DND-41 (cell line): ENCODE measurements at regions not wholly inside any gene's neighbourhood (a gene's known extent, or its start where the extent isn't known, plus 50 kb on each side); places are given as distances from the start of the nearest gene placed in this dataset.
"Not testable (repeated sequence)": the region's sequence is repeated elsewhere in the genome, so short reads cannot be mapped to it uniquely, and the experiment has no call there.

Source experiments
- ATAC-seq: fragments of 200-7000 bp; cut with Tn5 transposase; 3 replicates; pipeline ENCODE4 v1.9.1; 2021; ENCODE audit warnings: low read depth; ENCODE audit not compliant: insufficient read depth
- DNase-seq: peaks from one replicate; pipeline ENCODE4 v3.0.0-alpha.2; 2020
- H2AFZ ChIP-seq: 2 replicates; pipeline ENCODE4 v1.6.0; 2012; ENCODE audit warnings: low read depth, low read length
- H3K27ac ChIP-seq: 2 replicates; pipeline ENCODE4 v1.5.1; 2012; ENCODE audit warnings: low read length, inconsistent platforms
- H3K27me3 ChIP-seq: fragments of 200-600 bp; sonication (generic); 2 replicates; pipeline ENCODE4 v1.6.0; 2012; ENCODE audit warnings: low read length, mild to moderate bottlenecking, inconsistent platforms; ENCODE audit not compliant: insufficient read depth, poor library complexity
- H3K36me3 ChIP-seq: 2 replicates; pipeline ENCODE4 v1.5.1; 2012; ENCODE audit warnings: low read length, inconsistent platforms; ENCODE audit not compliant: insufficient read depth
- H3K4me1 ChIP-seq: 2 replicates; pipeline ENCODE4 v1.5.1; 2012; ENCODE audit warnings: mild to moderate bottlenecking, low read length; ENCODE audit not compliant: insufficient read depth
- H3K4me2 ChIP-seq: 2 replicates; pipeline ENCODE4 v1.6.0; 2012; ENCODE audit warnings: mild to moderate bottlenecking, moderate library complexity, low read length, inconsistent platforms; ENCODE audit not compliant: insufficient read depth
- H3K4me3 ChIP-seq, 2 experiments: fragments of 200-600 bp in 1 of 2; shearing (Covaris generic) in 1 of 2; 2 replicates each; pipeline ENCODE4 v1.5.1; 2012 to 2016; ENCODE audit warnings: inconsistent platforms in 2 of 2, low read length in 2 of 2, mild to moderate bottlenecking in 2 of 2, low read depth in 1 of 2, moderate library complexity in 1 of 2
- H3K79me2 ChIP-seq: 2 replicates; pipeline ENCODE4 v1.6.0; 2012; ENCODE audit warnings: low read length, inconsistent platforms; ENCODE audit not compliant: insufficient read depth
- H3K9ac ChIP-seq: 2 replicates; pipeline ENCODE4 v1.6.0; 2012; ENCODE audit warnings: low read depth, mild to moderate bottlenecking, inconsistent platforms, low read length, moderate library complexity
- H3K9me3 ChIP-seq: 2 replicates; pipeline ENCODE4 v1.5.1; 2012; ENCODE audit warnings: low read length, moderate library complexity, mild to moderate bottlenecking, inconsistent platforms; ENCODE audit not compliant: insufficient read depth, severe bottlenecking
- H4K20me1 ChIP-seq: 2 replicates; pipeline ENCODE4 v1.6.0; 2012; ENCODE audit warnings: low read length; ENCODE audit not compliant: insufficient read depth
- CTCF ChIP-seq: IDR thresholded peaks from 2 replicates; pipeline ENCODE4 v1.5.1; 2012; ENCODE audit warnings: borderline replicate concordance, low read length, moderate library complexity, mild to moderate bottlenecking; ENCODE audit not compliant: poor library complexity, severe bottlenecking; ENCODE audit errors: extremely low read depth
- EZH2 ChIP-seq: IDR thresholded peaks from 3 replicates; pipeline ENCODE4 v1.6.1; 2012; ENCODE audit warnings: borderline replicate concordance, low read depth, mild to moderate bottlenecking, moderate library complexity, low read length, inconsistent platforms; ENCODE audit not compliant: severe bottlenecking

GRCh38 chr14:49033131-49033530 is 553.0 kb downstream of the RPS29 start:
- TF ChIP-seq EZH2 (no peak), CTCF (no peak)

GRCh38 chr14:49031710-49032109 is 554.5 kb downstream of the RPS29 start:
- H3K27ac ChIP-seq, H3K79me2 ChIP-seq, H3K36me3 ChIP-seq, H2AFZ ChIP-seq, DNase-seq, ATAC-seq, H3K4me1 ChIP-seq, H4K20me1 ChIP-seq, H3K9ac ChIP-seq, H3K4me3 ChIP-seq, H3K9me3 ChIP-seq, H3K27me3 ChIP-seq, H3K4me2 ChIP-seq: not testable (repeated sequence)

More at GRCh38 chr14:49033131-49033530, 553.0 kb downstream of the RPS29 start:
- Histone ChIP-seq H3K9ac (no peak overlapping the region), H3K36me3 (no peaks in the 10 kb centered on the region), H3K4me3 (no peak overlapping the region), H3K4me2 (no peak overlapping the region), H4K20me1 (no peaks in the 10 kb centered on the region), H3K27me3 (peaks cover 4% of the 10 kb centered on the region), H3K27ac (no peak overlapping the region), H3K9me3 (no peaks in the 10 kb centered on the region), H2AFZ (no peak overlapping the region), H3K4me1 (no peaks in the 10 kb centered on the region), H3K79me2 (no peaks in the 10 kb centered on the region)
- ATAC-seq: no peak
- DNase-seq: no peak

- no peaks in the 10 kb centered on the region for H3K4me1 ChIP-seq
- no peak overlapping the region for H3K9ac ChIP-seq
- H2AFZ ChIP-seq: no peak overlapping the region
- ATAC-seq (no peak), DNase-seq (no peak)
- no peak overlapping the region for H3K4me2 ChIP-seq
- no peaks in the 10 kb centered on the region for H3K27me3 ChIP-seq
- no peaks in the 10 kb centered on the region for H4K20me1 ChIP-seq
- H3K79me2 ChIP-seq: no peaks in the 10 kb centered on the region
- H3K36me3 ChIP-seq: no peaks in the 10 kb centered on the region
- H3K9me3 ChIP-seq: no peaks in the 10 kb centered on the region
- TF ChIP-seq CTCF (no peak), EZH2 (no peak)
- no peak overlapping the region for H3K27ac ChIP-seq
- H3K4me3 ChIP-seq: no peak overlapping the region
Observed at GRCh38 chr14:49019467-49020115, 566.6 kb downstream of the RPS29 start.

GRCh38 chr14:49017447-49017846 is 568.7 kb downstream of the RPS29 start:
- no peak overlapping the region for H3K4me3 ChIP-seq
- H3K79me2 ChIP-seq: no peaks in the 10 kb centered on the region
- no peak for ATAC-seq
- DNase-seq: no peak
- no peaks in the 10 kb centered on the region for H3K27me3 ChIP-seq
- H3K4me1 ChIP-seq: no peaks in the 10 kb centered on the region
- H3K4me2 ChIP-seq: no peak overlapping the region
- no peak overlapping the region for H3K27ac ChIP-seq
- H3K36me3 ChIP-seq: no peaks in the 10 kb centered on the region
- no peaks in the 10 kb centered on the region for H3K9me3 ChIP-seq
- TF ChIP-seq EZH2 (no peak), CTCF (no peak)
- no peak overlapping the region for H2AFZ ChIP-seq
- H3K9ac ChIP-seq: no peak overlapping the region
- no peaks in the 10 kb centered on the region for H4K20me1 ChIP-seq
